NCI-H82 treated with DMSO at 0.1 percent for 48 hours (cell line): ENCODE measurements at regions not wholly inside any gene's neighbourhood (a gene's known extent, or its start where the extent isn't known, plus 50 kb on each side); places are given as distances from the start of the nearest gene placed in this dataset.
"Not testable (repeated sequence)": the region's sequence is repeated elsewhere in the genome, so short reads cannot be mapped to it uniquely, and the experiment has no call there.

Experiments
- DNase-seq: peaks from one replicate; lab custom pipeline; 2025; ENCODE audit not compliant: unreplicated experiment; lab: John Stamatoyannopoulos, UW

- no peak for DNase-seq
Observed at GRCh38 chr10:84844461-84844860, 516.1 kb downstream of the CCSER2 start.

- peak; percentile 6 for DNase-seq
Observed at GRCh38 chr10:84845628-84846261, 517.4 kb downstream of the CCSER2 start.

- DNase-seq, result no peak
Observed at GRCh38 chr10:84846658-84847316, 518.4 kb downstream of the CCSER2 start.

- no peak for DNase-seq
Observed at GRCh38 chr10:84848967-84849366, 520.6 kb downstream of the CCSER2 start.

- DNase-seq, result no peak
Observed at GRCh38 chr10:84850826-84851225, 522.4 kb downstream of the CCSER2 start.

GRCh38 chr10:84854439-84854838, 526.0 kb downstream of the CCSER2 start:
- no peak for DNase-seq

- no peak for DNase-seq
Observed at GRCh38 chr10:84860855-84861254, 532.5 kb downstream of the CCSER2 start.

GRCh38 chr10:84862551-84862950, 534.2 kb downstream of the CCSER2 start:
- no peak for DNase-seq

- no peak for DNase-seq
Observed at GRCh38 chr10:84863675-84864074, 535.3 kb downstream of the CCSER2 start.

GRCh38 chr10:84876116-84876999, 548.0 kb downstream of the CCSER2 start:
- no peak for DNase-seq

- DNase-seq, result no peak
Observed at GRCh38 chr10:84879991-84880390, 551.6 kb downstream of the CCSER2 start.

GRCh38 chr10:84881696-84882095, 553.3 kb downstream of the CCSER2 start:
- DNase-seq, result not testable (repeated sequence)

- no peak for DNase-seq
Observed at GRCh38 chr10:84890706-84891105, 562.3 kb downstream of the CCSER2 start.

GRCh38 chr10:84891631-84892030, 563.2 kb downstream of the CCSER2 start:
- no peak for DNase-seq

- DNase-seq, result no peak
Observed at GRCh38 chr10:84895541-84895940, 567.2 kb downstream of the CCSER2 start.

GRCh38 chr10:84896909-84897308, 568.5 kb downstream of the CCSER2 start:
- no peak for DNase-seq

GRCh38 chr10:84899268-84899667, 570.9 kb downstream of the CCSER2 start:
- DNase-seq, result no peak

GRCh38 chr10:84900141-84900540, 571.8 kb downstream of the CCSER2 start:
- DNase-seq, result no peak

GRCh38 chr10:84901885-84902284, 573.5 kb downstream of the CCSER2 start:
- DNase-seq, result no peak

- DNase-seq, result no peak
Observed at GRCh38 chr10:84902553-84902952, 574.2 kb downstream of the CCSER2 start.

- no peak for DNase-seq
Observed at GRCh38 chr10:84903320-84903719, 574.9 kb downstream of the CCSER2 start.

- no peak for DNase-seq
Observed at GRCh38 chr10:84907461-84908009, 579.1 kb downstream of the CCSER2 start.
